Esophagus muscularis mucosa (tissue), 3 donors: ENCODE measurements at regions not wholly inside any gene's neighbourhood (a gene's known extent, or its start where the extent isn't known, plus 50 kb on each side); places are given as distances from the start of the nearest gene placed in this dataset.

Source experiments
- CTCF ChIP-seq, 3 experiments: fragments of 200-600 bp in 2 of 3; fragments of 450-650 bp in 1 of 3; sonication (generic) in 2 of 3; IDR thresholded peaks; one replicate each; pipeline ENCODE4 v1.5.1; 2017 to 2019; ENCODE audit warnings: antibody characterized with exemption in 3 of 3, mild to moderate bottlenecking in 2 of 3, moderate library complexity in 1 of 3
- POLR2A ChIP-seq: fragments of 450-650 bp; IDR thresholded peaks from one replicate; pipeline ENCODE4 v1.6.1; 2017; ENCODE audit warnings: antibody characterized with exemption, moderate library complexity, mild to moderate bottlenecking, low read depth
- POLR2AphosphoS5 ChIP-seq, 2 donors: sonication (generic); formaldehyde crosslinking; IDR thresholded peaks; one replicate each; pipeline ENCODE4 v1.6.1; 2017; ENCODE audit warnings: antibody characterized with exemption in 2 of 2

DNA sequence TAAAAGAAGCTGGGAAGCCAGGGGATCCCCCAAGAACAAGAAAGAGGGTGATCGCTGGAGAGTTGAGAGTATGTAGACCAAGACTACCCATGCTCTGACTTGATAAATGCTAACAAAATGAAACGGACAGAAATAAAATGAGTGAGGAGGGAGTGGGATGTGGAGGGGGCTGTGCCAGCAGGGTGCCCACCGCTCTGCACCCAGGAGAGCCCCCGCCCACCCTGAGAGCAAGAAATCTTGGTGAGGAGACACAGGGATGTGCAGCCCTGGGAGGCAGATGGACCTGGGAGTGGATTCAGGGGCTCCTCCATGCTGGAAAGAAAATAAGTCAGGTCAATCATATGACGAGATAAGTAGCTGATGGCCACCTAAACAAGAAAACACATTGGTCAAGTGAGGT is 590.9 kb downstream of the AJAP1 start:
- TF ChIP-seq POLR2AphosphoS5 (IDR thresholded peaks at IDR 0.05) (no peak), CTCF (IDR thresholded peaks at IDR 0.05) (no peak), POLR2A (no peak)
